Fibroblast of skin of abdomen (primary cell): ENCODE measurements at regions not wholly inside any gene's neighbourhood (a gene's known extent, or its start where the extent isn't known, plus 50 kb on each side); places are given as distances from the start of the nearest gene placed in this dataset.

Experiments used
- DNase-seq: peaks from one replicate; pipeline ENCODE4 v3.0.0-alpha.2; 2013

GRCh38 chr9:15113288-15113687, 193.7 kb downstream of the TTC39B start:
- no peak for DNase-seq

GRCh38 chr9:15111071-15111470, 195.9 kb downstream of the TTC39B start:
- no peak for DNase-seq

GRCh38 chr9:15104826-15105420, 194.7 kb upstream of the FREM1 start:
- DNase-seq = peak; percentile 14

GRCh38 chr9:15103290-15103689, 193.1 kb upstream of the FREM1 start:
- no peak for DNase-seq

DNA sequence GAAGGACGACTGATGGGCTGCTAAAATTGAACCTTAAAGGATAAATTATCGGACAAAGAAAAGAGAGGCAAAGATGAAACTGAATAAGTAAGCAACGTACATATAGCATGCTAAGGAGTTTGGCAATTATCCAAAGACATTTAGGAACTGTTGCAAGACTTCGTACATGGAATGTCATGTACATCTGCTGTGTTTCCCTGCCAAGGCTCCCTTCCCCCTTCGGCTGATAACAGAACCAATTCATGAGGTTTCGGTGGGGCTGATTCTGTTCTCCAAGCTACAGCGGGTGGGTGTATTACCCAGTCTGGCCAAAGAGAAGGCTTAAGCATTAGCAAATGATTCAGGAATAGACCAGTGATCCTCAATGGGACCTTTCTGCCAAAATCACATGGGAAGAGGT, 190.9 kb upstream of the FREM1 start:
- DNase-seq = peak; percentile 56

GRCh38 chr9:15100571-15100970, 190.3 kb upstream of the FREM1 start:
- DNase-seq = no peak

DNA sequence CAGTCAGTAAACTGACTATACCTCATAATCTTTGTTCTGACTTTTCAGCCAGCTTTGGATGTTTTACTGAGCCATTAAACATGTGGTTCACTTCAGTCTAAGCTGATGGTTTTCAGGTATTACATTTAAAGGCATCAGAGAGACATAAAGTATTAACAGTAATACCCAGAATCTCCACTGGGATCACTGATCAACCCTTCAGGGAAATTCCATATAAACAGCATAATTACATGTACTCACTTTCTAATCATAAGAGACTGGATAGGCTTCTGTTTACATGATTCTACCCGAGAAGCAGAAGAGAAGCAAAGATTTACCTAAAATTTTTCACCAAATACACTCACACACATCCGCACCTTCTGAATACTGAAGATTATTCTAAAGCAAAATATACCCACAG, 186.7 kb upstream of the FREM1 start:
- DNase-seq = no peak

GRCh38 chr9:15086778-15087324, 176.6 kb upstream of the FREM1 start:
- DNase-seq = peak; percentile 95

DNA sequence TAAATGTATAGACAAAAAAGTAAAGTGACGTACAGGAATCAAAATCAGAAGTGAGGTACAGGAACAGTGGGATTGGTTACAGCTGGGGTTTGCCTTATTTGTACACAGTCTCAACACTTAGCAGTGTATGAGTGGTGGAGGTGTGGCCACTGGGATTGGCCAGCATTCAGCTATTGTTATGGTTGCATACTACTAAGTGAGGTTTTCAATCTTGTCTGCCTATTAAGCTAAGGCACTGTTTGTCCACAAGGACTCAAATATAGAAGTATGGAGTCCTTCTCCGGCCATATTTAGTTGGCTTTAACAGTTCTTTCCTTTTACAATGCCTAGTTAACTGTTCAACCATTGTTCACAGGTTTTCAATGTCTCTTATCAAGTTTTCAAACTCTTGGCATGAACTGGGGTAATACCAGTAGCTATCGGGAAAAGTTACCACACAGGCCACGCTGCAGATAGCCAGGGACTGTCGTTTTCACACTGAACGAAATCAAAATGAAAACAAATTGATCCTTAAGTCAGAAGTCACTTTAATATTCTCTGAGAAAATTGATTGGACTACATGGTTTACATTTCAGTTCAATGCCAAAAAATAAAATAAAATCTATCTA, 176.0 kb upstream of the FREM1 start:
- DNase-seq = peak; percentile 4

GRCh38 chr9:15081021-15081753, 171.0 kb upstream of the FREM1 start:
- DNase-seq = no peak

DNA sequence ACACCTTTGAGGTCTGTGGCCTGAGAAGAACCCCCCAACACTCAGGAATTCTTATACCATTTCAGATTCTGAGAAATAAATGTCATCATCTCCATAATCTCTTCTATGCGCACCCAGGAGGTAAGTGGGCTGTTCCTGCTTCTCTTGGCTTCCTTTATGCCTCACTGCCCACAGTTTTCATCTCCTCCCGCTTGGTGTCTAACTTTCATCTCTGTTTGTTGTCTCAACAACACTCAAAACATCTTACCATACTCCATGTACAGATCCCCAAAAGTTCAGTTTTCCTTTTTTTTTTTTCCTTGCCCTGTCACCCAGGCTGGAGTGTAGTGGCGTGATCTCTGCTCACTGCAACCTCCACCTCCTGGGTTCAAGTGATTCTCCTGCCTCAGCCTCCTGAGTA, 170.2 kb upstream of the FREM1 start:
- DNase-seq = no peak

DNA sequence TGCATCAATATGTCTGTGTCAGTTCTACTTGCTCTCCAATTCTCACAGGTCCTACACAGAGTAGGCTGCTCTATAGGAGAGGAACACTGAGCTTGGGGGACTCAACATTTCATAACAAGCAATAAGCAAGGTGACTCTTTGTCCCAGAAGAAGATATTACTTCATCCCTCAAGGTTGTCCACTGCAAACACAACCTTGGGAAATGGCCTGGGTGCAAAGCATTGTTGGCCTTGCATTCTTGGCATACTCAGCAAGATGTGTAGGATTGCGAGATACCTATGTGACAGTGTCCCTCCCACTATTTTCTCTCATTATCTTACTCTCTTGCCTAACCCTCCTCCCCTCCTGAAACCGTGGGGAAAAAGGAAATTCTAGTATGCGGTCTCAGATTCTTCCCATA, 169.8 kb upstream of the FREM1 start:
- DNase-seq = no peak

DNA sequence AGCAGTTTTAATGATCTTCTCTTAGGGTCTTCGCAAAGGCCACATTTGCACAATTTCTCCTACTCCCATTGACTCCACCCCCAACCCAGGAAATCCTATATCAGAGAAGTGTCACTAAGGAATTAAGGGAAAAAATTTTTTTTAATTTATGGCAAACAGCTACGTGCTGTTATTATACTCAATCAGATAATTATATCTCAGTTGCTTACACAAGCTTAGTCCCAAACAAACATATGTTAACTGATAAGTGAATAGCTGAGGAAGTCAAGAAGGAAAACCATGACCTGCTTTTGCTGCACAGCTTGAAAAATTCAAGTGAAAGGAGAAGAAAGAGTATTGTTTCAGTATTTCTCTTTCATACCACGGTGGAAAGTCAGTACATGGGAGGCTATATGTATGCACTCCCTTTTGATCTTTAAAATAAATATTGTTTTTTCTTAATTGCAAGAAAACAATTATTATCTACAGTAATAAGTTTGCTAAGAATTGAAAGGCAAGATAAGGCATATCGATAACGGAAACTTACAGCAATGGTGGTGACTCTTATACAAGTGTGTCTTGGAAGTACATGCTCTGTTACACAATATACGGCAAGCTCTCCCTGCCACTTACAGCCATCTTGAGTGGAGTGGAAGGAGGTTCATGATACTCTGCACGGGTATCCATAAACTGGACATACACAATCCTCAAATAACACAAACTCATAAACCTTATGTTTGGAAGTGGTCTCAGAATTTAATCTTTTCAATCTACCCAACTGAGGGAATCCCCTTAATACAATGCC, 167.9 kb upstream of the FREM1 start:
- no peak for DNase-seq

DNA sequence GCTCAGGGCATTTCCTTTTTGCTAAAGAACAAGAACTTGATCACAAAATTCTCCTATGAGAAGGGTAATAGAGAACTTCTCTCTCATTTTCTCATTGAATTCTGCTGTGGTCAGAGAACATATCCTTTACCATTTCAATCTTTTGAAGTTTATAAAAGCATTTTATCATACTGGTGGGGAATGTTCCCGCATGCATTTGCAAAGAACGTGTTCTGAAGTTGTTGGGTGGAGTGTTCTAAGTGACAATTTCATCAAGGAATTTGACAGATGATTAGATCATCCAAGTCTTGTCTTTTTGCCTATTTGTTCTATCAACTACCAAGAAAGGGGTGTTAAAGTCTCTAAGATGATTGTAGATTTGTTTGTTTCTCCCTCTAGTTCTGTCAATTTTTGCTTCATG, 163.4 kb upstream of the FREM1 start:
- DNase-seq = no peak

- DNase-seq = no peak
Measured at GRCh38 chr9:15070716-15071115, 160.5 kb upstream of the FREM1 start.

DNA sequence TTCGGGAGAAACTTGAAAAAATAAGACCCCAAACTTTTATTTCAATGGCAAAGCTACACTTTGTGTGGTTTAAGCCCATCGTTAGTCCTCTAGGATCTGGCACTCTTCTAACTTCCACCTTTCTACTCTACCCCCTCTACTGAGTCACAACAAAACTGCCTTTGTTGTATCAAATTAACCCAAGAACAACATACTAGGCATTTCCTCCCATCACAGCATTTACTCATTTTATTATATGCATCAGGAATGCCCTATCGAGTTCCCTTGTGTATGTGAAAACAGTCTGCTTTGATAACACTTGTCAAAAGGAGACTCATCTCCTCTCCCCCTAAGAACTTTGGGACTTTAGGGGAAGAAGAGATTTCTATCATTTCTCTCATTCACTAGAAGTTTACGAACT, 158.9 kb upstream of the FREM1 start:
- no peak for DNase-seq

DNA sequence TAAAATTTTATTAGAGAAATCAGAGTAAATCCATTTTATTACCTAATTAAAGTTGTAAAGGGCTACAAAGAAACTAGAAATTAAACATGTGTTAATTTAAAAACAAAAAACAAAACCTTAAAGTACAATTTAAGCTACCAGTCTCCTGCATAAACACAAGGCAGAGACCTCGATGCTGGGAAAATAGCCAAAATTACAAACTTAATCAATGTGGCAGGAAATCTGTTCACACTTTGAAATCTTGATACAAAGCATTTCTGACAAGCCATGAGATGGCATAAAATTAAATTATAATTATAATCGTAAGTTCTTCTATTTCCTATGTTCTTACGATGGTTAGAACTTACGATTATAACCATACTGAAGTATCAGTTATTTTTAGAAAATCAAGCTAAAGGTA, 158.0 kb upstream of the FREM1 start:
- no peak for DNase-seq

GRCh38 chr9:15059003-15059402, 148.8 kb upstream of the FREM1 start:
- DNase-seq = no peak

DNA sequence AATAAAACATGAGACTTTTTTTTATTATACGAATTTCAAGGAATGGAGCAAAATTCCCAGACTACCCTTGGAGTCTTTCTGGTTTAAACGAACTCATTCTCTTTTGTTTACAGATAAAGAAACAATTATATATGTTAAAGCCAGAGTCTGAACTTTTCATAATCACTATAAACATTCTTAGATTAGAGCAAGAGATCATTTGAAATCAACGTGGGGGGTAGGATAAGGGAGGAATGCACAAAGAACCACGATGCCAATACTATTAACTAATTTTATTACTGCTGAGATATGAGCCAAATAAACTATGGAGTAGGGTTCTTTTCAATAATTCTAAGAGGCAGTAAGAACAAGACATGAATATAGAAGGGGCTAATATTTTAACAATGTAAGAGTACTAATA, 148.0 kb upstream of the FREM1 start:
- no peak for DNase-seq

- peak; percentile 5 for DNase-seq
Measured at GRCh38 chr9:15055284-15055683, 145.1 kb upstream of the FREM1 start.

- DNase-seq = no peak
Measured at GRCh38 chr9:15048772-15049171, 138.5 kb upstream of the FREM1 start.

- DNase-seq = no peak
Measured at GRCh38 chr9:15047028-15047551, 136.9 kb upstream of the FREM1 start.

GRCh38 chr9:15033316-15033715, 123.1 kb upstream of the FREM1 start:
- no peak for DNase-seq
